ENCODE measurements at regions not wholly inside any gene's neighbourhood (a gene's known extent, or its start where the extent isn't known, plus 50 kb on each side); places are given as distances from the start of the nearest gene placed in this dataset.

GRCh38 chr4:156606554-156607477 is 364.8 kb downstream of the PDGFC start:
- DNase-seq (no peak), ATAC-seq (no peak)
- no peak for TF ChIP-seq POLR2A (IDR thresholded peaks at IDR 0.05)
- no peak for TF ChIP-seq CTCF (IDR thresholded peaks at IDR 0.05 in 4 of 5, conservative IDR thresholded peaks at IDR 0.05 in 1 of 5)
- H3K9me3 ChIP-seq, result no peaks in the 10 kb centered on the region
- no peaks in the 10 kb centered on the region for H3K27me3 ChIP-seq
- H3K4me3 ChIP-seq, result no peak overlapping the region
- H3K36me3 ChIP-seq, result no peaks in the 10 kb centered on the region
- no peaks in the 10 kb centered on the region for H3K4me1 ChIP-seq
- intact Hi-C loops (cut with DNase I; ENCODE audit: low total_unique reads) (no loop called here), in situ Hi-C loops (cut with MboI; ENCODE audit: low sequenced_read_pairs in 4 of 4) (no loop called here)
- no peak overlapping the region for H3K27ac ChIP-seq

GRCh38 chr4:156598138-156598681 is 373.4 kb downstream of the PDGFC start:
- TF ChIP-seq POLR2A (IDR thresholded peaks at IDR 0.05), result no peak
- no peak for TF ChIP-seq CTCF (IDR thresholded peaks at IDR 0.05 in 4 of 5, conservative IDR thresholded peaks at IDR 0.05 in 1 of 5)
- Histone ChIP-seq H3K27ac (no peak overlapping the region), H3K36me3 (no peaks in the 10 kb centered on the region), H3K27me3 (no peaks in the 10 kb centered on the region), H3K9me3 (no peaks in the 10 kb centered on the region), H3K4me3 (no peak overlapping the region), H3K4me1 (no peaks in the 10 kb centered on the region)
- in situ Hi-C loops (cut with MboI; ENCODE audit: low sequenced_read_pairs in 4 of 4), result no loop called here
- ATAC-seq (no peak), DNase-seq (no peak)
- intact Hi-C loops (cut with DNase I; ENCODE audit: low total_unique reads), result loop anchor here (10.0 kb wide), 1 partner anchor 447 kb away; no protein-coding TSS in a partner anchor

GRCh38 chr4:156596706-156597329 is 374.8 kb downstream of the PDGFC start:
- in situ Hi-C loops (cut with MboI; ENCODE audit: low sequenced_read_pairs in 4 of 4) (no loop called here), intact Hi-C loops (cut with DNase I; ENCODE audit: low total_unique reads) (loop anchor here (10.0 kb wide), 1 partner anchor 448 kb away; no protein-coding TSS in a partner anchor)
- no peak for DNase-seq
- no peaks in the 10 kb centered on the region for H3K36me3 ChIP-seq
- H3K9me3 ChIP-seq, result no peaks in the 10 kb centered on the region
- no peak for ATAC-seq
- TF ChIP-seq POLR2A (IDR thresholded peaks at IDR 0.05) (no peak), CTCF (IDR thresholded peaks at IDR 0.05 in 4 of 5, conservative IDR thresholded peaks at IDR 0.05 in 1 of 5) (no peak)
- H3K4me3 ChIP-seq, result no peak overlapping the region
- no peaks in the 10 kb centered on the region for H3K4me1 ChIP-seq
- no peaks in the 10 kb centered on the region for H3K27me3 ChIP-seq
- no peak overlapping the region for H3K27ac ChIP-seq

GRCh38 chr4:156596026-156596425 is 375.6 kb downstream of the PDGFC start:
- no peaks in the 10 kb centered on the region for H3K27me3 ChIP-seq
- no peak overlapping the region for H3K4me3 ChIP-seq
- no peak overlapping the region for H3K27ac ChIP-seq
- DNase-seq (no peak), ATAC-seq (no peak)
- H3K4me1 ChIP-seq, result no peaks in the 10 kb centered on the region
- in situ Hi-C loops (cut with MboI; ENCODE audit: low sequenced_read_pairs in 4 of 4), result no loop called here
- intact Hi-C loops (cut with DNase I; ENCODE audit: low total_unique reads), result loop anchor here (10.0 kb wide), 1 partner anchor 449 kb away; no protein-coding TSS in a partner anchor
- H3K36me3 ChIP-seq, result no peaks in the 10 kb centered on the region
- TF ChIP-seq POLR2A (IDR thresholded peaks at IDR 0.05) (no peak), CTCF (IDR thresholded peaks at IDR 0.05 in 4 of 5, conservative IDR thresholded peaks at IDR 0.05 in 1 of 5) (no peak)
- no peaks in the 10 kb centered on the region for H3K9me3 ChIP-seq

Data from gastrocnemius medialis (tissue), 4 donors.